Kidney capillary endothelial cell (primary cell): ENCODE measurements at regions not wholly inside any gene's neighbourhood (a gene's known extent, or its start where the extent isn't known, plus 50 kb on each side); places are given as distances from the start of the nearest gene placed in this dataset.
"Not testable (repeated sequence)": the region's sequence is repeated elsewhere in the genome, so short reads cannot be mapped to it uniquely, and the experiment has no call there.

ENCODE experiments used
- DNase-seq: peaks from one replicate; pipeline ENCODE4 v3.0.0-alpha.2; 2018; ENCODE audit warnings: low spot score

DNA sequence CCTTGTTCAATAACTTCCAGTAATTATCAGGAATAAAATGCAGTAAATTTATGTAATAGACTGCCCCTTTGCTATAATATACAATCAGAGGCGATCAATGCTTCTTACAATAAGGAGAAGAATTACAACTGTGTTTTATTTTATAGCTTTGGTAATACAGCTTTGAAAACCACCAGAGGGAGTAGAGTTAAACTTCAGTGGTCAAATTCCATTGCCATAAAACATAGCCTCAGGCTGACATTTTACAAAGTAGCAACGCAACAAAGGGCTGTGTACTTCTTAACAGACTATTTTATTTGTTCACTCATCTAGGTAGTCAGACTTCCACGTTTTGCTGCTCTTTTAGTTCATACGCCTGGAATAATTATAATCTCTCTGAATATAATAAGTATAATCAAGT is 58.5 kb downstream of the TEX13C start:
- no peak for DNase-seq

DNA sequence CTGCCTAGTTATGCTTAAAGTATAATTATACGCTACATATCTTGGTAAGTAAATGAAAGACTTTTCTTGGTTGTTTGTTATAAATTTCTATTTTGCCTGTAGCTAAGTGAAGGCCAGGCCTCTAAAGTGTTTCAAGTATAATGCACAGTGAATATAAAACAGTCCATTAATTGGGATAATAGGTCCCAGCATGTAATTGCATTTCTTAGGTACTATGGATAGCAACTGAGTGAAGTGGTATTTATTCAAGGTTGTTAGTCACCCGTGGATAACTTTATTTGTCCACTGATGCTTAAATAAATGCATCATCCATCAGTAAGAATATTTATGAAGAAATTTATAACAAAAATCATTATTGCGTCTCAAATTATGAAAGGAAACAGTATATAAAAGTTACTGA is 59.1 kb downstream of the TEX13C start:
- DNase-seq, result no peak

DNA sequence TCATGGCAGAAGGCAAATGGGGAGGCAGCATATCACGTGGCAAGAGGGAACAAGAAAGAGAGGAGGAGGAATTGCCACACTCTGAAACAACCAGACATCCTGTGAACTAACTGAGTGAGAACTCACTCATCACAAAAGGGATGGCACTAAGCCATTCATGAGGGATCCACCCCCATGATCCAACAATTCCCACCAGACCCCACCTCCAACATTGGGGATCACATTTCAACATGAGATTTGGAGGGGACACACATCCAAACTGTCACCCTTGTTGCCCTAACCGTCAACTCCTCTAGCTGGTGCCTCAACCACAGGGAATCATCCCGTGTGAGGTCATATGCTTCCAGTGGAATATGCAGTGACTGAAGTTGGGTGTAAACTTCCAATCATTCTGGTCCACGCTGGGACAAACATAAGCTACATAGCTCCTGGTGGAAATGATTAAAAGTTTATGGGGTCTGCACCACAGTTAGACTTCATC is 62.5 kb downstream of the TEX13C start:
- DNase-seq, result no peak

DNA sequence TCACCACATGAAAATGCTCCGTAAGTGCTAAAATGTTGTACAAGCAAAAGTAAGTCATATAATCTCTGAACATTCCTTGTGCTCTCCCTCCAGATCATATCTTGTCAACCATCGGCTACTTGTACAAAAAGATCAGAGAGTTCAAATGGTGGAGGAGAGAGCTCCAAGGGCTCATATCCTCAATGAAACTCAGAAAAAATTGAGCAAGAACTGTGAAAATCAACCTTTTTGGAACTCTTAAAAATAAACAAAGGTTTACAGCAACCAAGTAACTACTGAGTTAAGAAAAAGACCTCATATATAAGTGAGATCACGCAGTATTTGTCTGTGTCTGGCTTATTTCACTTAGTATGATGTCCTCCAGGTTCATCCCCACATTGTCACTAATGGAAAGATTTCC is 63.2 kb downstream of the TEX13C start:
- no peak for DNase-seq

DNA sequence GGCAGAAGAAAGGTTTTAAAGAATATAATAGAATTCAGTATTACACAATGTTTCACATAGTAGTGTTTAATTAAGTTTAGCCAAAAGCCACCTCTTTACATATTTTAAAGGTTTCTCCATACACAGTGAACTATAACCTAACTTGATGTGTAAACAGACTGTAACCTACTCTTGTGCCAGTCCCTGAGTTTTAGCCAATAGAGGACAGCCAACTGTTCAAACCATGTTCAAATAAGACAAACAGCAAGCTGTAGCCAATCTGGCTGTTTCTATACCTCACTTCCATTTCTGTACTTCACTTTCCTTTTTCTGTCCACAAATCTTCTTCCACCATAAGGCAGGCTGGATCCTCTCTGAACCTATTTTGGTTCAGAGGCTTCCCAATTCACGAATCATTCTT is 65.2 kb downstream of the TEX13C start:
- no peak for DNase-seq

DNA sequence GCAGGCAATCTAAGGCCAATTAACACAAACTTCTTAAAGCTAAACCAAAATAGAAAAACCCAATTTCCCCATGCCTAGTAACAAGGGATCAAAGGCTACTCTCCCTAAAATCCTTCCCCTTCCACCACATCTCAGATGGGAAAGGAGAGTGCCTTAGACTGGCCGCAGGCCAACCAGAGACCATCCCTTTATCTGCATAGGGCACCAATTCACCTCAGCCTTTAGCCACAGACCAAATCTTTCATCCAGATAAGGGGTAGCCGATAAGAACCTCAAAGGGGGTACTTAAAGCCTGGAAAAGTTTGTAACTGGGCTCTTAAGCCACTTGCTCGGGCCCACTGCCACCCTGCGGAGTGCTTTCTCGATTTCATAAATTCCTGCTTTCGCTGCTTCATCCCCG is 68.3 kb downstream of the TEX13C start:
- no peak for DNase-seq

DNA sequence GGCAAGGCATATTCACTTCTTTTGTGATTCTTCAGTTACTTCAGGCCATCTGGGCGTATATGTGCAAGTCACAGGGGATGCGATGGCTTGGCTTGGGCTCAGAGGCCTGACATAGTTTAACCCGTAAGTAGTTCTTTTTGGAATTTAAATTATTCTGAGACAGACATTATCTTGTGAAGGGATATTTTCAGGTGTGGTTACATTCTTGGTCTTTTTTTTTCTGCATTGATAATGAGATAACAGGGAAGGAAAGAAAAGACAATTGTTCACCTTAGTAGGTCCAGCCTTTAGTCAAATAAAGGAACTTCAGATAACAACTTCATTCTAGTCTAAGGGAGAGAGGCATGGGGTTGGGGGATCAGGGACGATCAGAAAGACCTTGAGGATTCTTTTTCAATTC is 74.8 kb downstream of the TEX13C start:
- DNase-seq, result no peak

DNA sequence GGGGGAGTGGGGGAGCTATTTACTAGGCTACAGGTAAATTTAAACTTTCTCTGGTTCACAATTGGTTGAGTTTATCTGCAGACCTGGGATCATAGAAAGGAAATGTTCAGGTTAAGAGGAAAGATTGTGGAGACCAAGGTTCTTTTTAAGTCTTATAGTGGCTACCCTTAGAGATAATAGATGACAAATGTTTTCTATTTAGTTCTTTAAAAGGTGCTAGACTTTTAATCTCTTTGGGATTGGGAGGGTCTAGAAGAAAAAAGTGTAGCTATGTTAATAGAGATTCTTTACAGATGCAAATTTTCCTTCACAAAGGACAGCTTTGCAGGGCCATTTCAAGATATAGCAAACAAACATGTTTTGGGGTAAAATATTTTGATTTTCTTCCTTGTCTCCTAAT is 76.0 kb downstream of the TEX13C start:
- DNase-seq, result no peak

DNA sequence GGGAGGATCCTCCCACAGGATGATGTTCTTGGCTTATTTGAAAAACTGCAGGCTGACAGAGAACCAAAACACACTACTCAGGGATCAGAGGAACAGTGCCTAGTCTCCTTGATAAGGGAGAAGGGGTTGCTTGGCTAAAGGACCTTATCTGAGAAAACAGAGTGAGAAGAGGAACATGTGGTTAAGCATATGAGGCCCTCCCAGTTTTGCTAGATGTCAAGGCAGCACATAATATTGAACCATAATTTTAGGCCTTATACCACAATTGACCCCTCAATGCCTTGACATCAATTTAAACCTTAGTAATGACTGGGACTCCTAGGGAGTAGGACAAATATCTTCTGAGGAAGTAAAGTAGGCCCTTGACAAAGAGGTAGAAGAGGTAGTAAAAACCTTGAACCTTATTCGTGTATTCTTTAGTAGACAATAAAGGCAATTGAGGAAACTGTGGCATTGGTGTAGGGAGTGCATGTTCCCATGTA is 79.3 kb downstream of the TEX13C start:
- DNase-seq, result no peak

DNA sequence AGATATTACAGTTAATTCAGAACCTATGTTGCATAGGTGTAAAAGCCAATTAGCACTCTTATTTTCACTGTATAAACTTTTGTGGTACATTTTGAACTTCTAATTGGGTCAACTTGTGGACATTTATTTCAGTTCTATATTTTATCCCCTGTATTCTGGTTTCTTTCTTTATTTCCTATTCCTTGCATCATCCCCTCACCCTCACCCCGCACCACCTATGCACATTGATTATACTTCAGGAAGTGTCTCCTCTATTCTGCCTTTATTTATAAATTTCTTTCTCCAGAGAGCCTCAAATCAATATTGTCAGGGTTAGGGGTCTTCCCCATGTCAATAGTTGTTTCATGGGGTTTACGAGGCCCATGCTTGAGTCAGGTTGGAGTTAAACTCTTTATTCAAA is 83.1 kb downstream of the TEX13C start:
- no peak for DNase-seq

DNA sequence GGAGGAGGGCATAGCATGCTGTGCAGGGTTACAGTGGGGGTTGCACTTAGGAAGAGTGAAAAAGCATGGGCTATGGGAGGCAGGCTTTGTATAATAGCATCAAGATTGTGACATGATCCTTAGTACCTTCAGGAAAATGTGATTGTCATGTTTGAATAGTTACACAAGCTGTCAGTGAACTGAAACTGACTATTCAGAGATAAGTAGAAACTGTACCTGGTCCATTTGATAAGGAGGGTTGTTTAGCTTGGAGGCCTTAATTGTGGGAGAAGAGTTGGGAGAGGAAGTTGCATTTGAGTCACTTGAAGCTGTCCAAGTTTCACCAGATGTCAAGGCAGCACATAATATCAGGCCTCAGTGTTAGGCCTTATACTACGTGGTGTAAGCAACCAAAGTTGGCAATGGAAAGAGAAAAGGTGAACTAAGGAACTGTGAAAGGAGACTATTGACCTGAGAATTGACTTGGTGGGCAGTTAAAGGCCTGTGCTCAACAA is 85.0 kb downstream of the TEX13C start:
- no peak for DNase-seq

DNA sequence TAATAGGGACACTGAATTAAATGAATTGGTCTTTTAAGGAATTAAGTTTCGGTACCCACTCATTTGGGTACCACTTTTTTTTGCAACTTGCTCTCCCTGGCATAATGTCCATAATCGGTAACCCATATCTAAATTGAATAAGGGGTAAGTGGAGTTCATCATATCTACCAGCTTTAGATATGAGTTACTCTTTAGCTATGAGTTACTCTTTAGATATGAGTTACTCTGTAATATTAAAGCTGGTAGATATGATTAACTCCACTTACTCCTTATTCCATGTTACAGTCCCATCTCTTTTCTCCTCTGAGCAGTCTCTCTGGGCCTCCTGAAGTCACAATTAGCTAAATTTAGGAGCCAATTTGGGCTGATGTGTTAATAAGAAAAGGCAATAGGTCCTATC is 85.7 kb downstream of the TEX13C start:
- no peak for DNase-seq

DNA sequence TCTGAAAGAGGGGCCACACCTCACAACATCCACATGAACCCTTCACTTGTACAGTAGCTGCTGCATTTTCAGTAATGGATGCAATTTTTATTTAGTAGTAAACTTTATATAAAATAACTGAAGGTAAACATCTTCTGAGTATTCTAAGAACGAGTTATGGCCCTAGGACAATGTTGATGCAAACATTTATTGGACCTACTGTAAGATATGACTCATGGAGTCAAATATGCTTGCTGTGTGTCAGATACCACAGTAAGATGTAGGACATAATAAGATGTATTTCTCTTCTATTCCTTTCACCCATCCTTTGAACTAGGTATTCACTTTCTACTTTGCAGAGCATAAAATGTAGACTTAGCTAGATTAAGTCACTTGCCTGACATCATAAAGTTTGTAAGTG is 87.6 kb downstream of the TEX13C start:
- no peak for DNase-seq

DNA sequence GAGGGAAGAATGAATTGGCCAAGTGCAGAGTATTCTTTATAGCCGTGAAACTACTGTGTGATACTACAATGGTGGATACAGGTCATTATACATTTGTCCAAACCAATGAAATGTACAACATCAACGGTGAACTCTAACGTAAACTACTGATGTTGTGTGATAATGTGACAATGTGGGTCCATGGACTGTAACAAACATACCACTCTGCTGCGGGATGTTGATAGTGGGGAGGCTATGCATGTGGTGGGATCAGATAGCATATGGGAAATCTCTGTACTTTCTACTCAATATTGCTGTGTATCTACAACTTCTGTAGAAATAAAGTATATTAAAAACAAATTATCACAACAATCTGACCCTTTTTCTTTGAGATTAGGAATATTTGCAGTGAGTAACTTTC is 101.1 kb downstream of the TEX13C start:
- DNase-seq, result no peak

DNA sequence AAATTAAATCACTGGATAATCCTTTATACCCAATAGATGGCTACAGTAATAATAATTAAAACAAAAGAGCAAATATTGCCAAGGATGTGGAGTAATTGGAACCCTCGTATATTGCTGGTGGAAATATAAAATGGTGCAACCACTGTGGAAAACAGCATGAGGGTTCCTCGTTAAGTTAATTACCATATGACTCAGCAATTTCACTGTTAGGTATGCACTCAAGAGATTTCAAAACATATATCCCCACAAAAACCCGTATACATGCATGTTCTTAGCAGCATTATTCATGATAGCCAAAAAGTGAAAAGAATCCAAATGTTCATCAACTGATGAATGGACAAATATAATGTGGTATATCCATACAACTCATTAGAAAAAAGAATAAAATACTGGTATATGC is 103.3 kb downstream of the TEX13C start:
- DNase-seq, result no peak

DNA sequence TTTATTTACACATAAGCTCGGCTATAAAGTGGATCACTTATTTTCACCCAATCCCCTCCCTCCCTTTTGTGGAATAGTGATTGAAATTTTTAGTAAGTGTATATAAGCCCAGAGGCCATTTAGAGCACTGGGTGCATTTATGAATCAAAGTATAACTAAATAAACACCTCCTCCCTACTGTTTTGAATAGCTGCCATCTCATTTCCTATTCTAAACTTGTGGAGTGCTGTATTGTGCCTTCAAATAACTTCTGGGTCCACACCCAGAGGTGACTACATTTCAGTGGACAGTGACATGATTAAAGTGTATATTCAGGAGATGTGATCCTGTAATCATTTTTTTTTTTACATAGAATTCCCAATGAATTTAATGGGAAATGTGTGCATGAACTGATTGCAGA is 104.9 kb downstream of the TEX13C start:
- no peak for DNase-seq

DNA sequence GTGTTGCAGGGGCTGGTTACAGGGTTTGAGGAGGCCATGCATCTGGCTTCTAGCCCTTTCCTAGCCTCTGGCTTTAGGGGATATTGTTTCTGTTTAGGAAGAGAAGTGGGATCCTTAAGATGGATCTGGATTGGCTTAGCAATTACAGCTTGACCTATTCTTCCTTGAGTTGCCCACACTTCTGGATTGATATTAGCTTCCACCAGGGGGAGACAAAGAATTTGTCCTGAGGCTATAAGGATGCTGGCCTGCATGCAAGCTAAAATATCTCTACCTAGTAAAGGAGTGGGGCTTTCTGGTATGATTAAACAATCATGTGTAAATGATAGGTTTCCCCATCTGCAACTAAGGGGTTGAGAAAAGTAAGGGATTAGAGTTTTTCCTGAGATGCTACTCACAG is 117.2 kb downstream of the TEX13C start:
- DNase-seq, result no peak

DNA sequence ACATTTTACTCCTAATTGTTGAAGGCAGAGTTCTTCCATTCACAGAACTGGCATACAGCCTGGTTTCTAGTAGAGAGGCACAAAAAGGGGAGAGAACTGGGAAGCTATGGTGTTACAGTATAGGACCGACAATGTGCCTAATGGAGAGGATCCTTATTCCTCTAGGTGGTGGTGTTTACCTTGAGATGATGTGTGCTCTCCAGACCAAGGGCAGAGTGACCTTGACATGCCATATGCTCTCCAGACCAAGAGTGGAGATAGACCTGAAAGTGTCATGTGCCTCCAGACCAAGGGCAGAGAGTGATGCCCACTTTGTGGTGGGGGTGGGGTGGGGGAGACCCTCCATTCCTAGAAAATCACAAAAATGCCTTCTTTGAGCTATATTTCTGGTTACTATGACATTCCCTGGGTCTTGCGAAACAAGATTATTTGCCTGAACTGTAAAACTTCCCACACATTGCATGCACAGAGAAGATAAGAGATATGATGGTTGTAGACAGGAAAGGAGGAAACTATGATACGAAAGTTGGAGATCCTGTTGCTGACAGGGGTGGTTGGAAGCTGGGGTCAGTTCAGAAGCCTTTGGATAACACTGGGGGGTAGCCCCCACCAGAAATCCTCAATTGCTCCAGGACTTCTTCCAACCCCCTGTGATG is 119.7 kb downstream of the TEX13C start:
- no peak for DNase-seq

DNA sequence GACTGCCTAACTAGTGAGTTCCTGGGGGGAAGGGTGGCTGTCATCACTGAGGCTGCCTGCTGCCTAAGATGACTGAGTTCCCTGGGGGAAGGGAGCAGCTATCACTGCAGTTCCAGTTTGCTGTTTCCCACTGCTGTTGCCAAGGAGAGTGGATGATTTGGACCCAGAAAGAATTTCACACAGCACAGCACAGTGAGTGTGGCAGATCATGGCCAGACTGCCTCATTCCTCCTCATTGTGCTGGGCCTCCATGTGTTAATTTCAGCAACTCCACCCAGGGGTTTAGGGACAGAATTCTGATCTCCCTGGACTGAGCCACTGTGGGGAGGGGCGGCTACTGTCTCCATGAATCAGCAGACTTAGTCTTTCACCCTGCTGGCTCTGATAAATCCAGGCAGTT is 125.0 kb downstream of the TEX13C start:
- no peak for DNase-seq

DNA sequence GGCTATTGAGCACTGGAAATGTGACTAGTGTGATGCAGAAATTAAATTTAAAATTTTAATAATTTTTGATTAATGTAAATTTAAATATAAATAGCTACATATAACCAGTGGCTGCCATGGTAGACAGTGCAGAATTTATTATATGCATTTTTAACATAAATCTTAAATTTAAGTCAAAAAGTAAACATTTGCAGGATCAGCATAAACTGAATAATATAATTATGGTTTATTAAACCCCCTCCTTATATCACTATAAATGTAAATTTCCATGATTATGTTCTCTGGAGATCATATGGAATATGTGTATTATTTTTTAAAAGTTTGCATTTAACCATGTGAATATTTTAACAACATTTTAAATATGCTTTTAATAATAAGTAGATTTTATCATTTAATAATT is 155.8 kb downstream of the TEX13C start:
- DNase-seq, result no peak

DNA sequence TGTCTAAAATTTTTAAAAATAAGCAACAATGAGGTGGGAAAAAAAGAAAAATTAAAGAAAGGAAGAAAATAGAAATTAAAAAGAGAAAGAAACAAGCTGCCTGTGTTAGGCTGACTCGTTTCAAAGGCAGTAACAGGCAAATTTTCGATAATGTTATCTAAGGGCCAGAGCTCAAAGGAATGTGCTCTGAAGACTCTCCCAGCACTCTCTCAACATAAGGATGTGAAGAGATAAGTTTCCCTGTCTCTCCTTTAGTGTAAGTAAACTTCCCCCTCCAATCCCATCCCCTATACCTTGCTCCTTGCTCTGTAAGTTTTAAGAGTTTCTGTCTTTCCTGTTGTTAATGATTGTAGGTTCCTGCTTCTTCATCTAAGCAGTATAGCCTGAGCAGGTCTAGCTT is 172.8 kb downstream of the TEX13C start:
- DNase-seq, result no peak

DNA sequence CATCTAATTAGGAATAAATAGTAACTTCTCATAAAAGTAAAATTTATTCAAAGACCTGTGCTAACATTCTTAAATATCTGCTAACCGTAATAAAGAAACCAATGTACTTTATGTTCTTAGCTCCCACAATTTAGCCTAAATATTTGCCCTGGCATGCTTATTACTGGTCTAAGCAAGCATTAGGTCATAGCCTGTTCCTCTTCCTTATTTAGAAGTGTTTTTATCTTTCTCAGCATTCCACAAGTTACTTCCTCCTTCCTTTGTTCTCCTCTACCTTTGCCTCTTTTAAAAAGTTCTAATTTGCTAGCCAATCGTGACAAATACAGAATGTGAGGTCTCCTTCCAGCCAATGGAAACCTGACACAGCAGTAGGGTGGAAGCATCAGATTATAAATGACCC is 173.3 kb downstream of the TEX13C start:
- not testable (repeated sequence) for DNase-seq

DNA sequence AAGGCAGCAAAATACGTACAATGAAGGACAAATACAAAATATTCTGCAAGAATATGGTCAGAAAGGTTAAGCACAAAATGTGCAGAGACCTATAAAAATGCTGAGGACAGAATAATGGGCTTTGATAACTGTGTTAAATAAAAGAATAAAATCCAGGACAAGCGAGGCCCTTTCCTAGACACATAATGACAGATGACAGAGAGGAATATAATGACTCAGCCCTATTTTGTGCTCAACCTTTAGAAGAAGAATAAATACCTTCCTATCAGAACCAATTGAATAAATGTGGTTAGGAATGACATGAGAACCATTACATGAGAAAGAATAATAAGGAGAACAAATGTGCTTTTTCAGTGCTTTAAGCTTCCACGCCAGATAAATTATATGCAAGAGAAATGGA is 178.0 kb downstream of the TEX13C start:
- no peak for DNase-seq

DNA sequence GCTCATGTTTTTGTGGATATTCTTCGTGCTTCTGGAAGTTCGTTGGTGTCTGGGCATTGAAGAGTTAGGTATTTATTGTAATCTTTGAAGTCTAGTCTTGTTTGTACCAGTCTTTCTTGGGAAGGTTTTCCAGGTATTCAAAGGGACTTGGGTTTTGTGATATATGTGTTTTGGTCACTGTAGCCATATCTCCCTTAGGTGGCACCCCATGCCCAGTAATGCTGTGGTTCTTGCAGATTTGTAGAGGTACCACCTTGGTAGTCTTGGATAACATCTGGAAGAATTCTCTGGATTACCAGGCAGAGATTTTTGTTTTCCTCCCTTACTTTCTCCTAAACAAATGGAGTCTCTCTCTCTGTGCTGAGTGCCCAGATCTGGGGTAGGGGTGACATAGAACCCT is 184.1 kb downstream of the TEX13C start:
- no peak for DNase-seq
